NT2/D1 (cell line): ENCODE measurements at regions not wholly inside any gene's neighbourhood (a gene's known extent, or its start where the extent isn't known, plus 50 kb on each side); places are given as distances from the start of the nearest gene placed in this dataset.

ENCODE experiments used
- SUZ12 ChIP-seq: IDR thresholded peaks from 2 replicates; pipeline ENCODE4 v1.6.1; 2011; ENCODE audit not compliant: insufficient read length, insufficient read depth; ENCODE audit errors: extremely low read depth
- YY1 ChIP-seq: IDR thresholded peaks from 2 replicates; pipeline ENCODE4 v1.6.1; 2011; ENCODE audit not compliant: insufficient read length, insufficient read depth
- ZNF274 ChIP-seq: IDR thresholded peaks from 2 replicates; pipeline ENCODE4 v1.6.1; 2011; ENCODE audit warnings: mild to moderate bottlenecking, low read depth, low read length

- TF ChIP-seq ZNF274 (no peak), YY1 (no peak), SUZ12 (no peak)
Observed at GRCh38 chr14:95444132-95445129, 72.0 kb downstream of the SYNE3 start.
